GM19238 (cell line): ENCODE measurements at regions not wholly inside any gene's neighbourhood (a gene's known extent, or its start where the extent isn't known, plus 50 kb on each side); places are given as distances from the start of the nearest gene placed in this dataset.
"Not testable (repeated sequence)": the region's sequence is repeated elsewhere in the genome, so short reads cannot be mapped to it uniquely, and the experiment has no call there.

Experiments used
- DNase-seq: peaks from one replicate; pipeline ENCODE4 v3.0.0; 2011; ENCODE audit warnings: low spot score; ENCODE audit not compliant: insufficient read length

GRCh38 chr5:75847561-75848021 is 130.4 kb upstream of the POC5 start:
- peak; percentile 18 for DNase-seq

GRCh38 chr5:75844301-75844700 is 127.1 kb upstream of the POC5 start:
- no peak for DNase-seq

GRCh38 chr5:75843319-75843718 is 126.1 kb upstream of the POC5 start:
- DNase-seq, result no peak

GRCh38 chr5:75839547-75839946 is 122.3 kb upstream of the POC5 start:
- no peak for DNase-seq

- DNase-seq, result no peak
Measured at GRCh38 chr5:75837258-75837841, 120.1 kb upstream of the POC5 start.

GRCh38 chr5:75831561-75831960 is 114.3 kb upstream of the POC5 start:
- DNase-seq, result no peak

GRCh38 chr5:75828029-75828428 is 110.8 kb upstream of the POC5 start:
- DNase-seq, result no peak

GRCh38 chr5:75824323-75824722 is 107.1 kb upstream of the POC5 start:
- DNase-seq, result no peak

- DNase-seq, result no peak
Measured at GRCh38 chr5:75823811-75824210, 106.6 kb upstream of the POC5 start.

- no peak for DNase-seq
Measured at GRCh38 chr5:75818661-75819060, 101.4 kb upstream of the POC5 start.

- not testable (repeated sequence) for DNase-seq
Measured at GRCh38 chr5:75799695-75800094, 82.5 kb upstream of the POC5 start.

GRCh38 chr5:75769338-75769737 is 52.1 kb upstream of the POC5 start:
- not testable (repeated sequence) for DNase-seq
